HCT116 (cell line): ENCODE measurements at regions not wholly inside any gene's neighbourhood (a gene's known extent, or its start where the extent isn't known, plus 50 kb on each side); places are given as distances from the start of the nearest gene placed in this dataset.

Experiments
- ATAC-seq: fragments of 200-7000 bp; cut with Tn5 transposase; 2 replicates; pipeline ENCODE4 v1.9.1; 2020; ENCODE audit warnings: mild to moderate bottlenecking, moderate library complexity
- BruUV-seq: library from RNA; stranded (reverse); fragments of 400-500 nt; replicated peaks from 2 replicates; lab custom pipeline; 2021; lab: Mats Ljungman, UMichigan
- CTCF ChIA-PET: fragments of 300-600 bp; sonication (Branson Sonifier 250); formaldehyde crosslinking; loops from one replicate; lab custom pipeline; 2021; ENCODE audit warnings: antibody characterized with exemption; lab: Charles Lee
- POLR2A ChIA-PET: fragments of 300-600, 350-600 bp; sonication (Branson Sonifier 250); formaldehyde crosslinking; loops from one replicate; lab custom pipeline; 2021; ENCODE audit warnings: antibody characterized with exemption; lab: Charles Lee
- RAD21 ChIA-PET, 2 experiments: fragments of 300-600 bp; sonication (Branson Sonifier 250); formaldehyde crosslinking; loops; one replicate each; lab custom pipeline; 2023; ENCODE audit warnings: low total read pairs in 2 of 2; ENCODE audit not compliant: uncharacterized antibody in 2 of 2, unreplicated experiment in 2 of 2, low non-redundant PET in 1 of 2; lab: Charles Lee
- DNase-seq: peaks from one replicate; pipeline ENCODE4 v3.0.0-alpha.2; 2010; ENCODE audit warnings: low read depth, low spot score
- H2AFZ ChIP-seq: fragments of 200-600 bp; shearing (Covaris generic), sonication (generic); 2 replicates; pipeline ENCODE4 v1.6.1; 2017; ENCODE audit warnings: low read depth, mixed run types, mixed read lengths, antibody characterized with exemption, low read length; ENCODE audit not compliant: poor library complexity, severe bottlenecking
- H3K27ac ChIP-seq: 2 replicates; pipeline ENCODE4 v1.5.1; 2012; ENCODE audit warnings: low read depth, low read length
- H3K27me3 ChIP-seq: fragments of 200-600 bp; sonication (generic); 2 replicates; pipeline ENCODE4 v1.6.1; 2016; ENCODE audit warnings: mixed run types, low read length, mixed read lengths; ENCODE audit not compliant: insufficient read depth
- H3K36me3 ChIP-seq, 2 experiments: fragments of 200-500 bp in 1 of 2; fragments of 200-600 bp in 1 of 2; sonication (Bioruptor generic) in 1 of 2; sonication (generic) in 1 of 2; 2 replicates each; pipeline versions ENCODE4 v1.5.1 to v1.6.1; 2014 to 2016; ENCODE audit warnings: low read length in 2 of 2, inconsistent platforms in 1 of 2, mixed read lengths in 1 of 2, mixed run types in 1 of 2; ENCODE audit not compliant: insufficient read depth in 2 of 2, control insufficient read depth in 1 of 2
- H3K4me1 ChIP-seq, 2 experiments: fragments of 200-600 bp in 1 of 2; sonication (generic) in 1 of 2; 2 replicates each; pipeline versions ENCODE4 v1.5.1 to v1.6.1; 2012 to 2017; ENCODE audit warnings: low read length in 2 of 2, inconsistent platforms in 1 of 2, mild to moderate bottlenecking in 1 of 2, mixed read lengths in 1 of 2, mixed run types in 1 of 2, moderate library complexity in 1 of 2; ENCODE audit not compliant: insufficient read depth in 2 of 2, control insufficient read depth in 1 of 2
- H3K4me2 ChIP-seq: fragments of 200-600 bp; sonication (generic); 2 replicates; pipeline ENCODE4 v1.6.1; 2017; ENCODE audit warnings: mixed run types, low read length, mixed read lengths
- H3K4me3 ChIP-seq, 2 experiments: fragments of 200-600 bp in 1 of 2; sonication (generic) in 1 of 2; replicated peaks in 1 of 2; 2 replicates each; pipeline ENCODE4 v1.5.1; 2011 to 2016; ENCODE audit warnings: low read length in 2 of 2, control low read depth in 1 of 2, low read depth in 1 of 2, mild to moderate bottlenecking in 1 of 2, mixed read lengths in 1 of 2, mixed run types in 1 of 2
- H3K79me2 ChIP-seq: fragments of 200-600 bp; sonication (generic); 2 replicates; pipeline ENCODE4 v1.6.1; 2017; ENCODE audit warnings: mild to moderate bottlenecking, mixed run types, low read length, moderate library complexity, mixed read lengths; ENCODE audit not compliant: insufficient read depth
- H3K9ac ChIP-seq: fragments of 200-600 bp; sonication (generic); 2 replicates; pipeline ENCODE4 v1.6.1; 2016; ENCODE audit warnings: low read length, mixed read lengths
- H3K9me2 ChIP-seq: fragments of 200-600 bp; sonication (generic), shearing (Covaris generic); 2 replicates; pipeline ENCODE4 v1.6.1; 2017; ENCODE audit warnings: mixed run types, mild to moderate bottlenecking, moderate library complexity; ENCODE audit not compliant: insufficient read depth
- H3K9me3 ChIP-seq, 2 experiments: fragments of 200-500 bp in 1 of 2; fragments of 200-600 bp in 1 of 2; sonication (Bioruptor generic) in 1 of 2; sonication (generic) in 1 of 2; 2 replicates each; pipeline ENCODE4 v1.6.1; 2014 to 2017; ENCODE audit warnings: low read length in 2 of 2, mixed read lengths in 2 of 2, inconsistent platforms in 1 of 2, low read depth in 1 of 2, mild to moderate bottlenecking in 1 of 2, mixed run types in 1 of 2, moderate library complexity in 1 of 2; ENCODE audit not compliant: control insufficient read depth in 1 of 2, insufficient read depth in 1 of 2
- H4K20me1 ChIP-seq: fragments of 200-600 bp; sonication (generic), shearing (Covaris generic); 2 replicates; pipeline ENCODE4 v1.6.1; 2017; ENCODE audit warnings: mixed run types, mild to moderate bottlenecking, moderate library complexity; ENCODE audit not compliant: insufficient read depth
- CEBPB ChIP-seq: IDR thresholded peaks from 2 replicates; pipeline ENCODE4 v1.6.1; 2012; ENCODE audit warnings: low read depth
- EZH2 ChIP-seq: fragments of 200-600 bp; sonication (generic); IDR thresholded peaks from 2 replicates; pipeline ENCODE4 v1.6.1; 2017; ENCODE audit warnings: antibody characterized with exemption, mixed run types
- POLR2A ChIP-seq: IDR thresholded peaks from 2 replicates; pipeline ENCODE4 v1.7.0; 2011; ENCODE audit warnings: borderline replicate concordance; ENCODE audit not compliant: insufficient read depth, insufficient read length; ENCODE audit errors: extremely low read depth
- POLR2AphosphoS5 ChIP-seq: IDR thresholded peaks from 2 replicates; pipeline ENCODE4 v1.6.1; 2011; ENCODE audit warnings: mild to moderate bottlenecking, low read depth, low read length, moderate library complexity
- SP1 ChIP-seq: IDR thresholded peaks from 2 replicates; pipeline ENCODE4 v1.6.1; 2012; ENCODE audit warnings: low read depth
- TCF7L2 ChIP-seq: IDR thresholded peaks from 2 replicates; pipeline ENCODE4 v1.7.0; 2011; ENCODE audit warnings: borderline replicate concordance, inconsistent platforms; ENCODE audit not compliant: insufficient read depth, insufficient read length; ENCODE audit errors: extremely low read depth
- YY1 ChIP-seq: IDR thresholded peaks from 2 replicates; pipeline ENCODE4 v1.6.1; 2011; ENCODE audit warnings: low read length, low read depth, moderate library complexity, mild to moderate bottlenecking; ENCODE audit not compliant: insufficient replicate concordance; ENCODE audit errors: extremely low read depth
- ZFX ChIP-seq: fragments of 450-650 bp; IDR thresholded peaks from 2 replicates; pipeline ENCODE4 v1.6.1; 2017
- ZNF274 ChIP-seq: fragments of 200-500 bp; sonication (Bioruptor generic); IDR thresholded peaks from 2 replicates; pipeline ENCODE4 v1.6.1; 2014; ENCODE audit warnings: mild to moderate bottlenecking, low read depth, low read length, inconsistent platforms
- intact Hi-C: fragments of 100-400 bp; cut with micrococcal nuclease; formaldehyde crosslinking; loops from 2 replicates; pipeline ENCODE4 v1.10.0; 2022
- TF ChIP-seq, protein P1 (sequence below): IDR thresholded peaks from 2 replicates; pipeline ENCODE4 v1.6.1; 2012
- TF ChIP-seq, protein P2 (sequence below), 3 experiments: fragments of 200-600 bp in 1 of 3; sonication (generic) in 1 of 3; IDR thresholded peaks in 2 of 3; conservative IDR thresholded peaks in 1 of 3; 2 replicates each; pipeline ENCODE4 v1.5.1; 2012 to 2017; ENCODE audit warnings: low read depth in 2 of 3, low read length in 2 of 3, antibody characterized with exemption in 1 of 3, borderline replicate concordance in 1 of 3, control low read depth in 1 of 3, mild to moderate bottlenecking in 1 of 3, mixed read lengths in 1 of 3, mixed run types in 1 of 3, moderate library complexity in 1 of 3; ENCODE audit not compliant: insufficient read depth in 1 of 3
- TF ChIP-seq, protein P3 (sequence below): IDR thresholded peaks from 2 replicates; pipeline ENCODE4 v1.6.1; 2011; ENCODE audit warnings: mild to moderate bottlenecking, low read length, moderate library complexity; ENCODE audit not compliant: insufficient replicate concordance; ENCODE audit errors: extremely low read depth

DNA sequence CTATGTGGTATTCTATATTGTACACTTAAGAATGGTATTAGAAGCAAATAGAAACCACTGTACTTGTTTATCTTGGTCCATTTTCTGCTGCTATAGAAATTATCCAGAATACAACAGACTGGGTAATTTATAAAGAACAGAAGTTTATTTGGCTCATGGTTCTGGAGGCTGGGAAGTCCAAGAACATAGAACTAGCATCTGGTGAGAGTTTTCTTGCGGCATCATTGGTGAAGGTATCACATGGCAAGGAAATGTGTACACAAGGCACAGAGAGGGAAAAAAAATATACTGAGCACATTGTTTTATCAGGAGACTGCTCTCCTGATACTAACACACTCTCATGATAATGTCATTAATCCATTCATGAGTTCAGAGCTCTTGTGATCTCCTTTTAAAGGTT lies 130.3 kb upstream of the STXBP6 start:
- CTCF ChIA-PET: no interaction called here
- TF ChIP-seq ZFX (no peak), ZNF274 (no peak), SP1 (no peak), POLR2AphosphoS5 (no peak), POLR2A (no peak), CEBPB (no peak), EZH2 (no peak)
- TF ChIP-seq, protein P1, sequence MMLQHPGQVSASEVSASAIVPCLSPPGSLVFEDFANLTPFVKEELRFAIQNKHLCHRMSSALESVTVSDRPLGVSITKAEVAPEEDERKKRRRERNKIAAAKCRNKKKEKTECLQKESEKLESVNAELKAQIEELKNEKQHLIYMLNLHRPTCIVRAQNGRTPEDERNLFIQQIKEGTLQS: no peak
- TF ChIP-seq, protein P2, sequence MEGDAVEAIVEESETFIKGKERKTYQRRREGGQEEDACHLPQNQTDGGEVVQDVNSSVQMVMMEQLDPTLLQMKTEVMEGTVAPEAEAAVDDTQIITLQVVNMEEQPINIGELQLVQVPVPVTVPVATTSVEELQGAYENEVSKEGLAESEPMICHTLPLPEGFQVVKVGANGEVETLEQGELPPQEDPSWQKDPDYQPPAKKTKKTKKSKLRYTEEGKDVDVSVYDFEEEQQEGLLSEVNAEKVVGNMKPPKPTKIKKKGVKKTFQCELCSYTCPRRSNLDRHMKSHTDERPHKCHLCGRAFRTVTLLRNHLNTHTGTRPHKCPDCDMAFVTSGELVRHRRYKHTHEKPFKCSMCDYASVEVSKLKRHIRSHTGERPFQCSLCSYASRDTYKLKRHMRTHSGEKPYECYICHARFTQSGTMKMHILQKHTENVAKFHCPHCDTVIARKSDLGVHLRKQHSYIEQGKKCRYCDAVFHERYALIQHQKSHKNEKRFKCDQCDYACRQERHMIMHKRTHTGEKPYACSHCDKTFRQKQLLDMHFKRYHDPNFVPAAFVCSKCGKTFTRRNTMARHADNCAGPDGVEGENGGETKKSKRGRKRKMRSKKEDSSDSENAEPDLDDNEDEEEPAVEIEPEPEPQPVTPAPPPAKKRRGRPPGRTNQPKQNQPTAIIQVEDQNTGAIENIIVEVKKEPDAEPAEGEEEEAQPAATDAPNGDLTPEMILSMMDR (IDR thresholded peaks at IDR 0.05 in 2 of 3, conservative IDR thresholded peaks at IDR 0.05 in 1 of 3; ENCODE audit: borderline replicate concordance in 1 of 3, insufficient read depth in 1 of 3, low read depth in 2 of 3, low read length in 2 of 3): no peak
- TF ChIP-seq, all 23 proteins: peak for 0
- Histone ChIP-seq H3K9me2 (no peaks in the 10 kb centered on the region), H2AFZ (no peak overlapping the region), H3K4me2 (no peak overlapping the region), H4K20me1 (no peaks in the 10 kb centered on the region), H3K9me3 (peaks cover 5 to 25% of the 10 kb centered on the region in 2 experiments; a peak in 2 of 4 replicates), H3K27me3 (no peaks in the 10 kb centered on the region), H3K27ac (no peak overlapping the region), H3K4me3 (no peak overlapping the region), H3K79me2 (no peaks in the 10 kb centered on the region), H3K36me3 (no peaks in the 10 kb centered on the region), H3K9ac (no peak overlapping the region), H3K4me1 (no peaks in the 10 kb centered on the region)
- intact Hi-C loops: no loop called here
- ChIA-PET RAD21 (no interaction called here), POLR2A (no interaction called here)
- DNase-seq (no peak), ATAC-seq (no peak)
- BruUV-seq: no TSS peak

DNA sequence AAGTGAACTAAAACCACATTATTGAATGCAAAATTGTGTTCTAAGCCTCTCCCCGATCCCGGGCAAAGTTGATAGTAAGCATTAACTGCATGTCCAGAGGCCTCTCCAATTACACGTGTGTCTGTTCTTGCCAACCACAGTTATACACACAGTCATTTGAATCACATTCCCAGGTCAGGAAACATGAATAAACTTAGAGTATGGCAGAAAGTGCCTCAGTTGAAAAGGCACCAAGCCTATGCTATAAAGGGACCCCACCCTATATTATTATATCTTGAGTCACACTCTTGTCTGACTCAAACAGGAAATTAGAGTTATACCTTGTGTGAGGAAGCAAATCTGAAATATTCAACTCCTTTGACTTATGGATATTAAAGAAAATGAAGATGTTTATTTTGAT lies 128.3 kb upstream of the STXBP6 start:
- no TSS peak for BruUV-seq
- Histone ChIP-seq H3K9ac (no peak overlapping the region), H3K4me2 (no peak overlapping the region), H3K9me3 (peaks cover 5 to 32% of the 10 kb centered on the region in 2 experiments; a peak in 2 of 4 replicates), H3K27ac (no peak overlapping the region), H4K20me1 (no peaks in the 10 kb centered on the region), H3K4me1 (no peaks in the 10 kb centered on the region), H3K9me2 (no peaks in the 10 kb centered on the region), H3K79me2 (no peaks in the 10 kb centered on the region)
- ChIA-PET POLR2A (no interaction called here), RAD21 (no interaction called here)
- intact Hi-C loops: no loop called here
- no peak for DNase-seq
- TF ChIP-seq, protein P3, sequence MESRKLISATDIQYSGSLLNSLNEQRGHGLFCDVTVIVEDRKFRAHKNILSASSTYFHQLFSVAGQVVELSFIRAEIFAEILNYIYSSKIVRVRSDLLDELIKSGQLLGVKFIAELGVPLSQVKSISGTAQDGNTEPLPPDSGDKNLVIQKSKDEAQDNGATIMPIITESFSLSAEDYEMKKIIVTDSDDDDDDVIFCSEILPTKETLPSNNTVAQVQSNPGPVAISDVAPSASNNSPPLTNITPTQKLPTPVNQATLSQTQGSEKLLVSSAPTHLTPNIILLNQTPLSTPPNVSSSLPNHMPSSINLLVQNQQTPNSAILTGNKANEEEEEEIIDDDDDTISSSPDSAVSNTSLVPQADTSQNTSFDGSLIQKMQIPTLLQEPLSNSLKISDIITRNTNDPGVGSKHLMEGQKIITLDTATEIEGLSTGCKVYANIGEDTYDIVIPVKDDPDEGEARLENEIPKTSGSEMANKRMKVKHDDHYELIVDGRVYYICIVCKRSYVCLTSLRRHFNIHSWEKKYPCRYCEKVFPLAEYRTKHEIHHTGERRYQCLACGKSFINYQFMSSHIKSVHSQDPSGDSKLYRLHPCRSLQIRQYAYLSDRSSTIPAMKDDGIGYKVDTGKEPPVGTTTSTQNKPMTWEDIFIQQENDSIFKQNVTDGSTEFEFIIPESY: no peak
- TF ChIP-seq ZFX (no peak), SP1 (no peak), TCF7L2 (no peak), YY1 (no peak), ZNF274 (no peak)
- TF ChIP-seq, protein P1: no peak
- TF ChIP-seq, all 23 proteins: peak for 0
- CTCF ChIA-PET: no interaction called here
- no peak overlapping the region for H2AFZ ChIP-seq
- no peaks in the 10 kb centered on the region for H3K36me3 ChIP-seq
- ATAC-seq: no peak
- H3K4me3 ChIP-seq: no peak overlapping the region
- H3K27me3 ChIP-seq: no peaks in the 10 kb centered on the region
